GM12801 (cell line): ENCODE measurements at regions not wholly inside any gene's neighbourhood (a gene's known extent, or its start where the extent isn't known, plus 50 kb on each side); places are given as distances from the start of the nearest gene placed in this dataset.

Experiments used
- TF ChIP-seq, protein P1 (sequence below): IDR thresholded peaks from one replicate; pipeline ENCODE4 v1.5.1; 2011; ENCODE audit warnings: control low read depth; ENCODE audit not compliant: insufficient read length; ENCODE audit errors: extremely low read depth

DNA sequence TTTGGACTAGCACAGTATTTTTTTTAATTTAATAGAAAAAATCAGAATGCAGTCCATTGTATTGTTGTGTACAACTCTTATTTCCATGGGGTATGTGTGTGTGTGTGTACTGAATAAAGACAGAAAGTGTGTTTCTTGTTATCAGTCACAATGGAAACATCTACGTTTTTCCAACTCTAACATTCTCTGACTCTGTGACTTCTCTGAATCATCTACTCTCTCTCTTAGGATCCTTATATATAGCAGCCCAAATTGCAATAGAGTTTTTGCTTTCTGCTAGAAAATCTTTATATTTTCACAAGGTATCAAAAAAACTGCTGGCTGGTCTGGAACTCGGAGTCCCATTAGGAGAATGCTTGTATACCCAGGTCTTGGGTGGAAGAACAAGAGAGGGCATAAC, 138.9 kb upstream of the ARID2 start:
- TF ChIP-seq, protein P1, sequence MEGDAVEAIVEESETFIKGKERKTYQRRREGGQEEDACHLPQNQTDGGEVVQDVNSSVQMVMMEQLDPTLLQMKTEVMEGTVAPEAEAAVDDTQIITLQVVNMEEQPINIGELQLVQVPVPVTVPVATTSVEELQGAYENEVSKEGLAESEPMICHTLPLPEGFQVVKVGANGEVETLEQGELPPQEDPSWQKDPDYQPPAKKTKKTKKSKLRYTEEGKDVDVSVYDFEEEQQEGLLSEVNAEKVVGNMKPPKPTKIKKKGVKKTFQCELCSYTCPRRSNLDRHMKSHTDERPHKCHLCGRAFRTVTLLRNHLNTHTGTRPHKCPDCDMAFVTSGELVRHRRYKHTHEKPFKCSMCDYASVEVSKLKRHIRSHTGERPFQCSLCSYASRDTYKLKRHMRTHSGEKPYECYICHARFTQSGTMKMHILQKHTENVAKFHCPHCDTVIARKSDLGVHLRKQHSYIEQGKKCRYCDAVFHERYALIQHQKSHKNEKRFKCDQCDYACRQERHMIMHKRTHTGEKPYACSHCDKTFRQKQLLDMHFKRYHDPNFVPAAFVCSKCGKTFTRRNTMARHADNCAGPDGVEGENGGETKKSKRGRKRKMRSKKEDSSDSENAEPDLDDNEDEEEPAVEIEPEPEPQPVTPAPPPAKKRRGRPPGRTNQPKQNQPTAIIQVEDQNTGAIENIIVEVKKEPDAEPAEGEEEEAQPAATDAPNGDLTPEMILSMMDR = no peak

DNA sequence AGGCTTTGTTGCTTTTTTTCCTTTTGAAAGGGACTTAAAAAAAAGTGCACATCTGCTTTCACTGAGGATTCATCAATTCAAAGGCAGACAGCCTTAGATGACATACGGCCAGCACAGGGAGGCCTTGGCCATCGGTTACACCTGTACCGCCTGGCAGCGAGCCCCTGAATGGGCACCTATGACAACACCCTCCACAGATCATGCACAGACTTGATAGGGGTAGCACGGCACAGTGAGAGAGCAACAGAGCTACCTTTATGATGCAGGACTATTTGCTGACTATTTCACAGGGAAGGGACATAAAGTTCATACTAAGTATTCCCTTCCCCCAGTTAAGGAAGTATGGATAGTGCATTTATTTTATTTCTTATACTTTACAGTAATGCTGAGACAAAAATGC, 137.9 kb upstream of the ARID2 start:
- TF ChIP-seq, protein P1 = no peak

DNA sequence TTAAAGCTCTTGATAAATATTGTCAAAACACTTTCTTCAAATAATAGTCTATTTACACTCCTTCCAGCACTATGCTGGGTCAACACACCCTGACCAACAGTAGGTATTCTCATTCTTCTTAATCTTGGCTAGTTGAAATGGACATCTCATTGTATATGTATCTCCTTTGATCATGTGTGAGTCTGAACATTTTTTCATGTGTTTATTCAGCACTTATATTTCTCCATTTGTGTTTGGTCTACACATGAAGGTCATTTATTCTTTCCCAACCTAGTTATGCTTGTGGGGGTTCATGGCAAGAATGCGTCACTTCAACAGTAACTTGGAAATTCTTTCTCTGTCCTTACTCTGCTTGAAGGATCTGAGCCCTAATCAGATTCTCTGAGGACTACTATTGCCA, 133.1 kb upstream of the ARID2 start:
- TF ChIP-seq, protein P1 = no peak

- TF ChIP-seq, protein P1 = no peak
These were observed 131.2 kb upstream of the ARID2 start for GRCh38 chr12:45598336-45598735.

- TF ChIP-seq, protein P1 = no peak
These were observed 130.7 kb upstream of the ARID2 start for GRCh38 chr12:45598761-45599160.

GRCh38 chr12:45599196-45599595, 130.3 kb upstream of the ARID2 start:
- TF ChIP-seq, protein P1 = no peak

DNA sequence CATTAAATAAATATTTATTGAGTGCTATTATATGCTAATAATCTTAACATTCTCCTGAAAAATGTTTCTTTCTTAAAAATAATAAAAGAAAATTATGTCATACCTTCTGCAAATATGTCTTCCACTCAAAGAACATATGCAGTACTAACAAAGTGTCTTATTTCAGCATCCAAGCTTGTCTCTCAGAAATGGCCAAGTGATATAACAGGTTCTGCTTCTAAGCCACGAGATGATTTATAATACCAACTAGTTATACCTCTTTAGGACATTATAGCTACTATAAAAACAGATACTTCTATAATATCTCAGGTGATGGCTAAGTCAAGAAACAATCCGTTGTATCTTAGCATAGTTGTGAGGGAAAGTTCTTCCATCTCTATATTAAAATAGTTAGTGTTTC, 128.1 kb upstream of the ARID2 start:
- TF ChIP-seq, protein P1 = no peak

DNA sequence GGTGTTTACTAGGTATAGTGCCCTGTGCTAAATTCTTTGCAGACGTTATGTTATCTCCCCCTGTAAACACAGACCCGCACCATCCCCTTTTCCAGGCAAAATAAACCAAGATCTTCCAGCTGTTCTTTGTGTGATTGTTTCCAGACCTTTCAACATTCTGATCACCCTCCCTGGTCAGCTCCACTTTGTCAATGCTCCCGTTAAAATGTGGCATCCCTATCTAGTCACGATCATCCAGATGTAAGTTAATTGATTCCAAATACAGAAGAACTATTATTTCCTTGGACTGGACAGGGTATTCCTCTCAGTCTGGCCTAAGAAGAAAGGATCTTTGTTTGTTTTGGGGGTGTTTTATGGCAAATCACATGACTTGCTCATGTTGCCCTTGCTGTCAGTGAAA, 127.6 kb upstream of the ARID2 start:
- TF ChIP-seq, protein P1 = no peak
